ENCODE measurements at regions not wholly inside any gene's neighbourhood (a gene's known extent, or its start where the extent isn't known, plus 50 kb on each side); places are given as distances from the start of the nearest gene placed in this dataset.
"Not testable (repeated sequence)": the region's sequence is repeated elsewhere in the genome, so short reads cannot be mapped to it uniquely, and the experiment has no call there.

GRCh38 chr22:10961043-10961860 is 4566.7 kb upstream of the OR11H1 start (continued):
- no peak for TF ChIP-seq IRF2 (CRISPR knock-in tag; IDR thresholded peaks at IDR 0.05)
- no peak for TF ChIP-seq CREBBP (IDR thresholded peaks at IDR 0.05; ENCODE audit: low read depth, low read length)
- no peak for TF ChIP-seq SLC30A9 (CRISPR knock-in tag; IDR thresholded peaks at IDR 0.05)
- TF ChIP-seq SNIP1 (IDR thresholded peaks at IDR 0.05; ENCODE audit: low read depth): no peak

- H3K9ac ChIP-seq (ENCODE audit: insufficient read depth in 1 of 2, low read depth in 2 of 2, low read length in 2 of 2); CTCF ChIA-PET (ENCODE audit: low intra/inter-chr PET ratio); H3K4me1 ChIP-seq (replicated peaks in 1 of 2; ENCODE audit: control insufficient read depth in 2 of 2, insufficient read depth in 2 of 2, low read length in 2 of 2); H3K9me3 ChIP-seq (replicated peaks; ENCODE audit: control insufficient read depth, insufficient read depth, low read depth, low read length); H3K9me1 ChIP-seq (ENCODE audit: control insufficient read depth, insufficient read depth, low read length); POLR2A ChIA-PET; in situ Hi-C loops (cut with MboI); H3K79me2 ChIP-seq (ENCODE audit: control insufficient read depth, insufficient read depth, low read length); H2AFZ ChIP-seq (ENCODE audit: low read depth, low read length); ATAC-seq; H3K4me2 ChIP-seq (ENCODE audit: insufficient read depth, low read length); intact Hi-C loops (cut with micrococcal nuclease); FAIRE-seq; H3K27me3 ChIP-seq (ENCODE audit: control insufficient read depth in 2 of 2, insufficient read depth in 2 of 2, low read length in 2 of 2); H3K27ac ChIP-seq (ENCODE audit: extremely low read depth, low read depth, low read length); H3K36me3 ChIP-seq (ENCODE audit: control insufficient read depth, insufficient read depth, low read length); DNase-seq (ENCODE audit: extremely low read depth in 1 of 4, low spot score in 3 of 4); BruUV-seq (replicated peaks); H3K4me3 ChIP-seq; H4K20me1 ChIP-seq (replicated peaks; ENCODE audit: control insufficient read depth, insufficient read depth, low read length): not testable (repeated sequence)
- WGBS (ENCODE audit: insufficient coverage, low coverage, missing lambda C conversion rate): 7% methylated on average over 13 of the region's 14 CpGs
Measured at GRCh38 chr22:10961861-10962255, 4566.1 kb upstream of the OR11H1 start.

Data from K562 (cell line).